Activated T-helper 2 cell treated with anti-CD3 and anti-CD28 coated beads, Interferon-gamma antibody, Interleukin-2, Interleukin-4, amounts not matched to agents 10 μg/mL and 5 μg/mL and 100 μg/mL, durations not matched to agents 14 hours and 24 hours and 36 hours (primary cell): ENCODE measurements at regions not wholly inside any gene's neighbourhood (a gene's known extent, or its start where the extent isn't known, plus 50 kb on each side); places are given as distances from the start of the nearest gene placed in this dataset.

Source experiments
- DNase-seq: peaks from one replicate; pipeline ENCODE4 v3.0.0; 2021; ENCODE audit warnings: low spot score
- H3K27ac Mint-ChIP-seq: one replicate; pipeline ENCODE4 v1.8.0; 2021; ENCODE audit warnings: mixed read lengths
- H3K27me3 Mint-ChIP-seq: one replicate; pipeline ENCODE4 v1.8.0; 2021; ENCODE audit warnings: low read depth, mixed read lengths
- H3K36me3 Mint-ChIP-seq: one replicate; pipeline ENCODE4 v1.8.0; 2021; ENCODE audit warnings: low read depth, mixed read lengths
- H3K4me1 Mint-ChIP-seq: one replicate; pipeline ENCODE4 v1.8.0; 2021; ENCODE audit warnings: low read depth, mixed read lengths
- H3K4me3 Mint-ChIP-seq: one replicate; pipeline ENCODE4 v1.8.0; 2021; ENCODE audit warnings: low read depth, mild to moderate bottlenecking, moderate library complexity, mixed read lengths
- H3K9me3 Mint-ChIP-seq: one replicate; pipeline ENCODE4 v1.8.0; 2021; ENCODE audit warnings: mixed read lengths
- intact Hi-C: fragments of 100-400 bp; cut with micrococcal nuclease; formaldehyde crosslinking; loops from one replicate; pipeline ENCODE4 v1.15.1; 2023

GRCh38 chrX:150150076-150150779 lies 211.9 kb upstream of the EOLA2 start:
- Mint-ChIP-seq H3K4me3 (no peak overlapping the region), H3K4me1 (peaks cover 2% of the 10 kb centered on the region), H3K27me3 (no peaks in the 10 kb centered on the region), H3K36me3 (no peaks in the 10 kb centered on the region), H3K9me3 (no peaks in the 10 kb centered on the region), H3K27ac (no peak overlapping the region)
- intact Hi-C loops: no loop called here
- no peak for DNase-seq

DNA sequence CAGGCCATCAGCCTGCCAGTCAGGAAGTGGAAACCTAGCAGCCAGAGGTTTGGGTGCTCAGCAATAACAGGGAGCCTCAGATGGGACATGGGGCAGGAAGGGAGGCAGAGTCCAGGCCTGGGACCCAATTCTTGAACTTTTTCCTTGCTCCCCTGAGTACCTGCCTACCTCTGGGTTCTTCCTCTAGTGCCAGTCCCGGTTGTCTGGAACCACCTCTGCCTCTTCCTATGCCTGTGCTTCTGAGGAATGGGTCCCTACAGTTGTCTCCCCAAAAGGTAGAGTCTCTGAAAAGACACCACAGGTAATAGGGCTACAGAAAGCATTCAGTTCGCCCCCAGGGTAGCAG lies 212.4 kb upstream of the MAMLD1 start:
- intact Hi-C loops: no loop called here
- Mint-ChIP-seq H3K27ac (no peak overlapping the region), H3K27me3 (no peaks in the 10 kb centered on the region), H3K36me3 (no peaks in the 10 kb centered on the region), H3K9me3 (no peaks in the 10 kb centered on the region), H3K4me1 (peaks cover 2% of the 10 kb centered on the region), H3K4me3 (no peak overlapping the region)
- DNase-seq: no peak

DNA sequence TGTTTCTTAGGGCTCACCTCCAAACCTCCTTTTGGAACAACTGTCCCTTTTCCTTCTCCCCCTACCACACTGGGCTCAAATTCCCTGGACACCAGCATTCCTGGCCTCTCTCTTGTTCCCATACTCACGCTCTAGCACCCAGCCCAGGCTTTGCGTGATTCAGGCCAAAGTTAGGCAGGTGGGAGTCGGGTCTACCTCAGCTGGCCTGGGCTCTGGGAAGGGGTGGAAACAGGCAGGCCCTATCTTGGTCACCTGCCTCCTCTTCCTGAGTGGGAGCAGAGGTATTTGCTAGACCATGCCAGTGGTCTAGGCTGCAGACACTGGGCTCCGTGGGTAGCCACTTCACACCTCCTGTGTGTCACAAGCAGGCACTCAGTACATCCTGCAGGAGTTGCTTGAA lies 211.1 kb upstream of the MAMLD1 start:
- H3K36me3 Mint-ChIP-seq: no peaks in the 10 kb centered on the region
- peaks cover 2% of the 10 kb centered on the region for H3K4me1 Mint-ChIP-seq
- no peak for DNase-seq
- intact Hi-C loops: no loop called here
- H3K4me3 Mint-ChIP-seq: no peak overlapping the region
- no peak overlapping the region for H3K27ac Mint-ChIP-seq
- H3K27me3 Mint-ChIP-seq: no peaks in the 10 kb centered on the region
- no peaks in the 10 kb centered on the region for H3K9me3 Mint-ChIP-seq

DNA sequence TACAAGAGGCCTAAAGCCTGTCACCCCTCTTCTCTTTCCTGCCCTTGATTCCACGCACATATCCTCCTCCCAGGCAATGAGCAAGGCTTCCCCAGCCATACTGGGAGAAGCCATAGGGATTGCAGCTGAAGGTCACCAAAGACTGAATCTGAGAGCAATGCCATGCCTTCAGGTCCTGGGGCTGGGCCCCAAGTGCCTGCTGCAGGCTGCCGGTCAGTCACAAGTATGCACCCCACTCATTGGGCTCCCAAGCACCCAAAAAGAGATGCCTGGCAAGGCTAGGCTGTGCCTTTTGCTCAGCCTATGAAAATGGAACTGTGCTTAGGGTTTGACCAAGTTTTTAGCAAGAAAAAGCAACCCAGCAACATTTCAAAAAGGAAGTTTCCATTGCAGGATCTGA lies 210.6 kb upstream of the MAMLD1 start:
- no peaks in the 10 kb centered on the region for H3K36me3 Mint-ChIP-seq
- H3K27me3 Mint-ChIP-seq: no peaks in the 10 kb centered on the region
- DNase-seq: no peak
- H3K4me3 Mint-ChIP-seq: no peak overlapping the region
- no peaks in the 10 kb centered on the region for H3K9me3 Mint-ChIP-seq
- H3K27ac Mint-ChIP-seq: no peak overlapping the region
- H3K4me1 Mint-ChIP-seq: peaks cover 2% of the 10 kb centered on the region
- intact Hi-C loops: no loop called here

DNA sequence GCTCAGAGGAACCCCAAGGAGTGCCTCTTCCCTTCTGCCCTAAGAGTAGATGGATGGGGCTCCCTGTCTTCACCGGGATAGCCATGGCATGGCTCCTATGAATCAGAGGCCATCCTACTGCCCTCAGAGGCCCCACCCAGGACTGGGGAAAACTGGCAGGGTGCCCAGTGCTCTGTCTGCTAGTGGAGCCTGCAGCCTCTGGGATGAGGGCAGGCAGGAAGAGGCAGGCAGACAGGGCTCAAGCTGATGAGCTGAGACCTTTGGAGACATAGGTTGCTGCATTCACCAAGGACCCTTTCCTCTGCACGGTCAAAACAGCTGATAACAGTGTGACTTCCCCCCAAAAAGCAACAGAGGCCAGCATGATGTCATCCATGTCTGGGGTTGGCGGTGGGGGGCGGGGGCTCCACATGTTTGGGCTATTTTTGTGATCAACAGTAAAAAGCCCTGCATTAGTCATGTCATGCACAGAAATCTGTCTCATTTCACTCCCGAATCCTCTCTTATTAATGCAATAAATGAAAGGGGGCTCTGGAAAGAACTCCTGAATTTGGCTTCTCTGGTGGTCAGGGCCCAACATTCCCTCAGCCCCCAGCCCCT lies 207.6 kb upstream of the MAMLD1 start:
- Mint-ChIP-seq H3K27me3 (no peaks in the 10 kb centered on the region), H3K4me3 (no peak overlapping the region), H3K36me3 (no peaks in the 10 kb centered on the region), H3K4me1 (no peaks in the 10 kb centered on the region), H3K9me3 (no peaks in the 10 kb centered on the region), H3K27ac (no peak overlapping the region)
- intact Hi-C loops: no loop called here
- no peak for DNase-seq

GRCh38 chrX:150156615-150157014 lies 206.5 kb upstream of the MAMLD1 start:
- H3K27ac Mint-ChIP-seq: no peak overlapping the region
- H3K4me1 Mint-ChIP-seq: no peaks in the 10 kb centered on the region
- H3K9me3 Mint-ChIP-seq: no peaks in the 10 kb centered on the region
- no peaks in the 10 kb centered on the region for H3K36me3 Mint-ChIP-seq
- no peaks in the 10 kb centered on the region for H3K27me3 Mint-ChIP-seq
- no peak for DNase-seq
- intact Hi-C loops: no loop called here
- no peak overlapping the region for H3K4me3 Mint-ChIP-seq

GRCh38 chrX:150157291-150157690 lies 205.8 kb upstream of the MAMLD1 start:
- intact Hi-C loops: no loop called here
- no peak overlapping the region for H3K4me3 Mint-ChIP-seq
- no peaks in the 10 kb centered on the region for H3K27me3 Mint-ChIP-seq
- no peaks in the 10 kb centered on the region for H3K4me1 Mint-ChIP-seq
- no peak overlapping the region for H3K27ac Mint-ChIP-seq
- no peak for DNase-seq
- H3K36me3 Mint-ChIP-seq: no peaks in the 10 kb centered on the region
- no peaks in the 10 kb centered on the region for H3K9me3 Mint-ChIP-seq

- H3K27me3 Mint-ChIP-seq: no peaks in the 10 kb centered on the region
- H3K4me1 Mint-ChIP-seq: no peaks in the 10 kb centered on the region
- no peak overlapping the region for H3K4me3 Mint-ChIP-seq
- no peaks in the 10 kb centered on the region for H3K36me3 Mint-ChIP-seq
- no peak for DNase-seq
- no peak overlapping the region for H3K27ac Mint-ChIP-seq
- intact Hi-C loops: no loop called here
- H3K9me3 Mint-ChIP-seq: no peaks in the 10 kb centered on the region
Measured at GRCh38 chrX:150158554-150159332, 204.4 kb upstream of the MAMLD1 start.

DNA sequence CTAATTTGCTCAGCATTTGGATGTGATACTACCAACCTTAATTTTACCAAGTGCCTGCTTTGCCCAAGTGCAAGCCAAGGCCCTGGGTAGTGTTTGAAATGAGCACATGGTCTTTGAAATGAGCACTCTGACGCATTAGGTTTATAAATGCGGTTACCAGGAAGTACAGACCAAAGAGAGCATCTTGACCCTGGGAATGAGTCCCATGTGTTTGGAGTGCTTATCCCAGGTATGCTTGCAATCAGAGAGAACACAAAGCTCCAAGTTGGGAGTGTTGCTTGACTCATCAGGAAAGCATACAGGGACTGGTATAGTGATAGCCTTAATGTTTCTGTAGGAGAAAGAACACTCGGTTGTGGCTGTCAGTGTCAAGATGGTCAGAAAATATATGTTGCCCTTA lies 203.6 kb upstream of the MAMLD1 start:
- Mint-ChIP-seq H3K4me1 (no peaks in the 10 kb centered on the region), H3K9me3 (no peaks in the 10 kb centered on the region), H3K4me3 (no peak overlapping the region), H3K27ac (no peak overlapping the region), H3K36me3 (no peaks in the 10 kb centered on the region), H3K27me3 (no peaks in the 10 kb centered on the region)
- intact Hi-C loops: no loop called here
- no peak for DNase-seq

DNA sequence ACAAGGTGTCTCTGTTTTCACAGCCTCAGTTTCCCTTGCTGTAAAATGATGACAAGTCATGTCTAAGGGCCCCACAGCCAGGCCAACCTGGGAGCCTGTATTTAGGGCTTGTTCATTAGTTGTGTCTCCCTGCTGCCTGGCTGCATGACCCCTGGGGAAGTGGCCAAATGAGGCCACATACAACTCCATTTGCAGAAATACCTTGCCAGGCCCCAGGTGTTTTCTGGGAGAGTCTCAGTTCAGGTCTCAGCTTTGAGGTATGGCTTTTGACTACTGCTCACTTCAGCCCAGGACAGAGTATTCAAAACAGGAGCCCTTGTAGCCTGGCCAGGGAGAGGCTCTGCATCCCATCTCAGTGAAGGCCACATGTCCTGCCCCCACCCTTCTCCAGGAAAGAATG lies 202.5 kb upstream of the MAMLD1 start:
- no peak for DNase-seq
- intact Hi-C loops: no loop called here
- H3K36me3 Mint-ChIP-seq: no peaks in the 10 kb centered on the region
- no peaks in the 10 kb centered on the region for H3K9me3 Mint-ChIP-seq
- H3K27me3 Mint-ChIP-seq: no peaks in the 10 kb centered on the region
- H3K27ac Mint-ChIP-seq: no peak overlapping the region
- H3K4me1 Mint-ChIP-seq: no peaks in the 10 kb centered on the region
- no peak overlapping the region for H3K4me3 Mint-ChIP-seq

GRCh38 chrX:150161193-150161592 lies 201.9 kb upstream of the MAMLD1 start:
- Mint-ChIP-seq H3K9me3 (no peaks in the 10 kb centered on the region), H3K4me3 (no peak overlapping the region), H3K4me1 (no peaks in the 10 kb centered on the region), H3K27ac (no peak overlapping the region), H3K36me3 (no peaks in the 10 kb centered on the region), H3K27me3 (no peaks in the 10 kb centered on the region)
- no peak for DNase-seq
- intact Hi-C loops: no loop called here

DNA sequence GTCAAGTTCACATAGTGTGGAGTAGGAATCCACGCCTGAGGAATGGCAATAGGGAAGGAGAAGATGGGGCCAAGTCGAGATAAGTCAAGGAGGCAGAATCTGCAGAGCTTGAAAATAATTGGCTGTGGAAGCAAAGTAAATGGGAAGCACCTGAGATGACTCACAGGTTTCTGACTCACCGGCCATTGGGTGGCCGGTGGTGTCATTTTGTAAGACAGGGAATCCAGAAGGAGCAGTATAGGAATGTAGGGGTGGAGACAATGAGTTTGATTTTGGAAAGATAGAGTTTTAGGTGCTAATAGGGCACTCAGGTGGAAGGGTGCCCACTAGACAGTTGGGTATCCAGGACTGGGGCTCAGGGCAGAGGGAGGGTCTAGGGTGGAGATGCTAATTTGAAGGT lies 201.0 kb upstream of the MAMLD1 start:
- intact Hi-C loops: no loop called here
- Mint-ChIP-seq H3K27me3 (no peaks in the 10 kb centered on the region), H3K36me3 (no peaks in the 10 kb centered on the region), H3K4me3 (no peak overlapping the region), H3K4me1 (no peaks in the 10 kb centered on the region), H3K27ac (no peak overlapping the region), H3K9me3 (no peaks in the 10 kb centered on the region)
- no peak for DNase-seq

GRCh38 chrX:150163221-150163930 lies 199.7 kb upstream of the MAMLD1 start:
- DNase-seq: no peak
- intact Hi-C loops: no loop called here
- H3K4me1 Mint-ChIP-seq: no peaks in the 10 kb centered on the region
- no peak overlapping the region for H3K27ac Mint-ChIP-seq
- no peaks in the 10 kb centered on the region for H3K27me3 Mint-ChIP-seq
- H3K36me3 Mint-ChIP-seq: no peaks in the 10 kb centered on the region
- no peak overlapping the region for H3K4me3 Mint-ChIP-seq
- H3K9me3 Mint-ChIP-seq: no peaks in the 10 kb centered on the region
